ENCODE measurements at regions not wholly inside any gene's neighbourhood (a gene's known extent, or its start where the extent isn't known, plus 50 kb on each side); places are given as distances from the start of the nearest gene placed in this dataset.

DNA sequence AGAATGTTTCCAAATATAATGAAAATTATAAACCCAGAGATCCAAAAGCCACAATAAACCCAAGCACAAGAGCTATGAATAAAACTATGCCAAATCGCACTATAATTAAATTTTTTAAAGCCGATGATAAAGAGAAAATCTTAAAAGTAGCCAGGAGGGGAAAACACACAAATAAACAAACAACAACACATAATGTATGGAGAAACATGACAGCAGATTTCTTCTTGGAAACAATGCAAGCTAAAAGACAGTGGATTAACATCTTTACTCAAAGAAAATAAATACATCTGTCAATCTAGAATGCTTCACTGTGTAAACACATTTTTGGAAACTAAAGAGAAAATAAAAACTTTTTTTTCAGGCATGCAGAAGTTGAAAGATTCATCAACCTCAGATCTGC, 53.0 kb upstream of the SMOX start:
- DNase-seq (ENCODE audit: low spot score in 2 of 2): no peak
- FAIRE-seq: no peak

DNA sequence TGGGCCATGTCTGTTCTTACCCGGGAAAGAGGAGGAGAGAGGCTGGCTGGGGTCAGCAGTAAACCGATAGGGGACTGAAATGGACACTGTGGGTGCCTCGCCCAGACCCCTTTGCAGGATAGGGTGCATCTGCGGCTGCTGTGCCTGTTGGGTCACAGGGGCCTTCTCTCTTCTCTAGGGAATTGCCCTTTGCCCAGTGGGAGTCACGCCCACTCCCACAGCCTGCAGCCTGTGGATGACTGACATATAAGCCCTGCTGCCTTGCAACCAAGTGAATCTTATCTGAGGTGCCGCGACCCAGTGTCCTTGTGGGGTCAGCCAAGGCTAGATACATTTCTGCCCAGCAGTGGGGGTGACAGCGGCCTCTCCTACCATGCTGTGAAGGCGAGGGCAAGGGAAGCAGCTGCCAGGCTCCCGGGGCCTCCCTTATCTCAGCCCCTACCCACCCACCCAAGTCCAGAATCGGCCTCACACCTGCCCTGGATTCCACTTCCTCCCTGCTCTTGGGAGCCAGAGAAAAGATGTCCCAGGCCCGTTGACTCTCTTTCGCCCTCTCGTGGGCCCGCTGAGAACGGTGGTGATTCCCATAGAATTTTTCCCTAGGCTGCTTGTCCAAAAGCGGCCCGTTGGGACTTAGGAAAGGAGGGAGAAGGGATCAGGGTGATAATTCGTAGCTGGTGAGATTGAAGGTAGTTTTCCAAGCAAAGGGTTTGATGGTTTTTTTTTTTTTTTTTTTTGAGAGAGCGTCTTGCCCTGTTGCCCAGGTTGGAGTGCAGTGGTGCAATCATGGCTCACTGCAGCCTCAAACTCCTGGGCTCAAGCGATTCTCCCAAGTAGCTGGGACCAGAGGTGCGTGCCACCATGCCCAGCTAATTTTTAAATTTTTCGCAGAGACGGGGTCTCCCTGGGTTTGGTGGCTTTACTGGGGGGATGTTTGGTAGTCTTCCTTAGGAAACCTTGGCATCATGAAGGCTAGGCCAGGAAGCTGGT, 56.8 kb upstream of the SMOX start:
- FAIRE-seq: no peak
- DNase-seq (ENCODE audit: low spot score in 2 of 2): peak in 1 of 2 donors; percentile 53

DNA sequence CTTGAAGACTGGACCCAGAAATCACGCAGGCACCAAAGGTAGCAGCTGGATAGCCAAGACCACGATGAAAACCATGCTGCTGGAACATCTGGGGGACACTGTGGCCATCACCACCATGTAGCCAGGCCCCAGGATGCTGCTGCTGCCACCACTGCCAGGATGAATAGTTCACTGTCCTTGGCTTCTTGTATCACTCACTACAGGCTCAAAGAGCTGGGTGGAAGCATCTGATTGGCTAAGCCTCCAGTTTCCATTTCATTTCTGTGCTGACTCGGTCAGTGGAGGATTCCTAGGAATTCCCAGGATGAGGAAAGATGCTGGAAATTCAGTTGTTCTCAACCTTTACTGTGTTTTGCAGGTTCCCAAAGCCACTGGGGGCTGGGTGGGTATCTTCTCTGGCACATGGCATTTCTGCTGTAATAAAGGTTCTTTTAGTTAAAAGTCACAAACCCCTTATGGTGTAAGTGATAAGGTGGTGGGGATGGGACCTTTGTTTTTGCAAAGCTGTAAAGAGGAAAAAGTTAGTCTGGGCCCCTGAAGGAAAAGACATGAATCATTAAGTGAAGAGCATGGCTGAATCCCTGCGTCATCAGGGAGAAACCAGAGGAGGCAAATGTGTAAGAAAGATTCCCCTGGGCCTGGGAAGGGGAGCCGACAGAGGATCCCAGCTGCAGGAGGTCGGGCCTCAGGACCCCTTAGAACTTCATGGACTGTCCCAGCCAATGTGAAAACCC, 57.7 kb upstream of the SMOX start:
- DNase-seq (ENCODE audit: low spot score in 2 of 2) (no peak), FAIRE-seq (no peak)

DNA sequence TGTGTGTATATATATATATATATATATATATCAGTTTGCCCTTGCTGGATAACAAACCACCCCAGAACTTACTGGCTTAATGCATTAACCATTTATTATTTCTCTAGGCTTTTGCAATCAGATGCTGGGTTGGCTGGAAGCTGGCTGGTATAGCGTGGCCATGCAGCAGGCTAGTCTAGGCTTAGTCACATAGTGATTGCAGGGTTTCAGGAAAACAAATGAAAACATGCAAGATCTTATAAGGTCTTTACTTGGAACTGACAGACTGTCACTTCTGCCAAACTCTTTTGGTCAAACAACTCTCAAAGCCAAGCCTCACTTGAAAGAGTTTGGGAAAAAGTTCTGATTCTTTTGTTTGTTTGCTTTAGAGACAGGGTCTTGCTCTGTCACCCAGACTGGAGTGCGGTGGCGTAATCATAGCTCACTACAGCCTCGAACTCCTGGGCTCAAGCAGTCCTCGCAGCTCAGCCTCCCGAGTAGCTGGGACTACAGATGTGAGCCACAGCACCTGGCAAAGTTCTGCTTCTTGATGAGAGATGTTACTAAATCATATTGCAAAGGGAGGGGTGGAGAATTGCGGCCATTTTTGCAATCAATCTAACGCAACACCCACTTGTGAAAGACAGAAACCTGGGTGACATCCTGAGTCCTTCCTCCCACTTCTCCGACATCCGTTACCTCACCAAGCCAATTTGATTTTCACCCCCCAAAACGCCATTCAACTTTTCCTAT, 58.7 kb upstream of the SMOX start:
- FAIRE-seq: no peak
- no peak for DNase-seq (ENCODE audit: low spot score in 2 of 2)

DNA sequence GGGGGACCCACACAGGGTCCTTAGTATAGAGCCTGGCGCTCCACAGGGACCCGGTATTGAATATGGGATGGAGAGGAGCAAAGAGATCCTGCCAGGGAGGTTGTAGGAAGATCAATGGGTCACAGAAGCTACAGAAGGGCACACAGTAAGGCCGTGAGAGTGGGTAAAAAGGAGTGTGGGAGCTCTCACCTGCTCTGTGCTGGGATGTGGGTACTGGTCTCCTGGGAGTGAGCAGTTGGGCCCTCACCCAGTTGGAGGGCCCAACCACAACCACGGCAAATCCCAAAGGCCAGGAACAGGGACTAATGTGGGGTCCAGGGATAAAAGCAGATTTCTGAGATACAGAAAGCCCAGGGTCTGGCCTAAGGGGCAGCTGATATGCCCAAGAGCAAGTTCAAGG, 59.9 kb upstream of the SMOX start:
- FAIRE-seq (no peak), DNase-seq (ENCODE audit: low spot score in 2 of 2) (no peak)

DNA sequence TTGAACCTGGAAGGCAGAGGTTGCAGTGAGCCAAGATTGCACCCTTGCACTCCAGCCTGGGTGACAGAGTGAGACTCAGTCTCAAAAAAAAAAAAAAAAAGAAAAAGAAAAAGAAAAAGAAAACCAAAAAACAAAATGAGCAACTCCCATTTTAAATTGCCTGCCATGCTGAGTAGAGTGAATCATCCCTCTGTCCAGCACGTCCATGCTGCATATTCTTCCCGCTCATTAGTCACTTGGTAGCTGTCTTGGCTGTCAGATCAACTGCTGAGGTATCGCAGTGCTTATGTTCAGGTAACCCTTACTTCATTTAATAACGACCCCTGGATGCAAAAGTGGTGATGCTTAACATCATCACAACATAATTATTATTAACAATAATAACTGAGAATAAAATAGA, 60.7 kb upstream of the SMOX start:
- FAIRE-seq (no peak), DNase-seq (ENCODE audit: low spot score in 2 of 2) (no peak)

DNA sequence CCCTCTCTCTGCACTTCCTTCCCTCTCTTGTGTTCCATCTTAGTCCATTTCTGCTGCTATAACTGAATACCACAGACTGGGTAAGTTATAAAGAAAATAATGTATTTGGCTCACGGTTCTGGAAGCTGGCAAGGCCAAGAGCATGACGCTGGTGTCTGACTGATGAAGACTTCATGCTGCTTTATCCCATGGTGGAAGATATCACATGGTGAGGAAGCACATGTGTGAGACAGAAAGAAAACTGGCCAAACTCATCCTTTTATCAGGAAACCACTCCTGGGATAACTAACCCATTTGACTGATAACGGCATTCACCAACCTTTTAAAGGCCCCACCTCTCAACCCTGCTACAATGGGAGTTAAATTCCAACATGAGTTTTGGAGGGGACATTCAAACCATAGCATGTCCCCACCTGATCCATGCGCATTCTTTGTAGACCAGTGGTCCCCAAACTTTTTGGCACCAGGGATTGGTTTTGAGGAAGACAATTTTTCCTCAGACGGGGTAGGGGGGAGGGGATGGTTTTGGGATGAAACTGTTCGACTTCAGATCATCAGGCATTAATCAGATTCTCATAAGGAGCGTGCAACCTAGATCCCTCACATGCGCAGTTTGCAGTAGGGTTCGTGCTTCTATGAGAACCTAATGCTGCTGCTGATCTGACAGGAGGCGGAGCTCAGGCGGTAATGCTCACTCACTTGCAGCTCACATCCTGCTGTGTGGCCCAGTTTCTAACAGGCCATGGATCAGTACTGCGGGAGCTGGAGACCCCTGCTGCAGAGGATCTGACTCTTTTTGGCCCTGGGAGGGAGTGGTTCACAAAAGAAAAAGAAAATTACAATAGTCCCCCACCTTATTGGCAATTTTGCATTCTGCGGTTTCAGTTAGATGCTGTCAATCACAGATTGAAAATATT, 61.6 kb upstream of the SMOX start:
- no peak for DNase-seq (ENCODE audit: low spot score in 2 of 2)
- FAIRE-seq: no peak

DNA sequence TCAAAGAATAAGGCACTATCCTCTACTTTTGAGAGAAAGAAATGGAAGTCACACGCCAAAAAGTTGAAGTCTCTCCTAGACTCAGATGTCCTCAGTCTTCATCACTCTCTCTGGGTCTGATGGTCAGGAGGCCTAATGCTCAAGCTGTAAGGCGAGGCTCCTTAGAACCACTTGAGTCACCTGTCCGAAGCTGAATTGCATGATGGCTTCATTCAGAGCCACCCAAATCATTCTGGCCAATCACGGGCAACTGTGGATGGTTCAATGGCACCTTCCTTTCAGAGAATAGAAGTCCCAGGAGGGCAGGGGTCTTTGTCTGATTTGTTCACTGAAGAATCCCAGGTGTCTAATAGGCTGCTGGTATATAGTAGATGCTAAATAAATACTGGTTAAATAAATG, 63.9 kb upstream of the SMOX start:
- no peak for FAIRE-seq
- DNase-seq (ENCODE audit: low spot score in 2 of 2): no peak

DNA sequence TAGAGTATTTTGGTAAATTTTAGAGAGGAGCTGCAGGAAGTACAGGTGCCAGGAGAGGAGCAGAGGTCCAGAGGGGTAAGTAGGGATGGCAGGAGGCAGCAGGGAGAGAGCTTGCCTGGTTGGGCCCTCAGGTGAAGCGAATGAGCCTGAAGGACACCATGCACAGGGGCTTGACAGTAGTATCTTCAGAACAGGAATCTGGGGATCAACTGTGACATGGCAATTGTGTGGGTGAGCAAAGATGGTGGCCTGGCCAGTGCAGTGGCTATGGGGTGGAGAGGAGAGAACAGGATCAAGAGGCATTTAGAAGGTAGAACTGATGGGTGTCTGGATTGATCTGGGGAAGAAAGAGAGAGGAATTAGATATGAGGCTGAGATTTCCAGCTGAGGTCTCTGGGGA, 64.5 kb upstream of the SMOX start:
- no peak for FAIRE-seq
- no peak for DNase-seq (ENCODE audit: low spot score in 2 of 2)

DNA sequence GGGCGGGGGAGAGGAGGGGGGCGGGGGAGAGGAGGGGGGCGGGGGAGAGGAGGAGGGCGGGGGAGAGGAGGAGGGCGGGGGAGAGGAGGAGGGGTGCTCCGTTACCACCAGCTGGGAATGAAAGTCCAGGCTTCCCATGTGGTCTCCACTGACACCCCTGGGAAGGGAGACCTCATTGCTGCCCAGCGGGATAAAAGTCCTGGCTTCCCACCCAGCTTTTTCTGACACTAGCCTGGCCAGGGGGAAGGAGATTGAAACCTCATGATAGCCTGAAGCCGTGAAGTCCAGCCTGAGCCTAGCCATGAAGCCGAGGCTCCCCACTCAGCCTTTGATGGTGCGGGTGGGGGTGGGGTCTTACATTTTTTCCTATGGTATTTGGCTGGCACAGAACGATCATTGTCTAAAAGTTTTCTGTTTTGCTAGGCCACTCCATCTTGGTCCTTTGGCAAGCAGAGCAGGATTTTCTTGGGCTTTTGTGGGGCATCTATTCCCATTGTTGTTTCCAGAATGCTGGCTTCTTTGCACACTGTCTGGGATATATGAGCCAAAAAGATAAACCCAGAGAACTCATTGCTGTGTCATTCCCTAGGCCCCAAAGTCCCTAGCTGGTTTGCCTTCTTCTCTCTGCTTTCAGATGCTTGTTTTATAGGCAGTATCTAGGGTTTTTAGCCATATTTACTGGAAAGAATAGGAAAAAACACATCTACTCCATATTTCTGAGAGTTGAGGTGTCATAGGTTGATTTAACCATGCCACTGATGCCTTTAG, 65.3 kb upstream of the SMOX start:
- FAIRE-seq (no peak), DNase-seq (ENCODE audit: low spot score in 2 of 2) (no peak)

DNA sequence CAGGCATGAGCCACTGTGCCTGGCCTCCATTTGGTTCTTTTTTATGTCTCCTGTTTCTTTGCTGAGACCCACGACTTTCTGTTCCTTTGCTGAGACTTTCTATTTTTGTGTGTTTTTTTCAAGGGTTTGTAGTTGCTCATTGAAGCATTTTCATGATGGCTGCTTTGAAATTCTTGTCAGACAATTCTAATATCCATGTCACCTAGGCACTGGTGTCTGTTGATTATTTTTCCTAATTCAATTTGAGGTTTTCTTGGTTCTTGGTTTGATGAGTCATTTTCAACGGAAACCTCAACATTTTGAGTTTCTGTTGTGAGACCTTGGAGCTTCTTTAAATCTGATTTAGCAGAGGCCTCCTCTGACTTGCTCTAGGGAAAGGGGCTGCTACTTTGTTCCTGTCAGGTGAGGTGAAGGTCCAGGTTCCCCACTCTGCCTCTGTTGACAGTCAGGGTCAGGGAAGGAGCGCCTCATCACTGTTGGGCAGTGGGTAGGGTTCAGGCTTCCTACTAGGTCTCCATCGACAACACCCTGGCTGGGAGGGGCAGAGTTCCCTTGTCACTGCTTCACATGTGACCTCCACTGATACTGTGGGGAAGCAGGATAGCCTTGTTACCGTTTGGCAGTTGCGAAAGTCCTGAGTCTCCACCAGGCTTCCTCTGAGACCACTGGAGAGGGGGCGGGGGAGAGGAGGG, 66.1 kb upstream of the SMOX start:
- FAIRE-seq (no peak), DNase-seq (ENCODE audit: low spot score in 2 of 2) (no peak)

DNA sequence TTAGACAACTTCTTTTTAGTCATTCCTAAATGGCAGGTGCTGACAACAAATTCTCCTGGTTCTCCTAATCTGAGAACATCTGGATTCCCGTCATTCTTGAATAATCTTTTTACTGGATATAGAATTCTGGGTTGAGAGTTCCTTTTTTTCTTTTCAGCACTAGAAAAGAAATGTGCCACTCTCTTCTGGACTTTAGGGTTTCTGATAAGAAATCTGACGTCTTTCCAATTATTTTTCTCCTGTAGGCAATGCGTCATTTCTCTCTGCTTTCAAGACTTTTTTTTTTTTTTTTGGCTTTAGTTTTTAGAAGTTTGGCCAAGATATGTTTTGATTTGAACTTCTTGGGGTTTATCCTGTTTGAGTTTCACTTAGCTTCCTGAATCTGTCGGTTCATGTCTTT, 66.1 kb upstream of the RNF24 start:
- DNase-seq (ENCODE audit: low spot score in 2 of 2) (no peak), FAIRE-seq (no peak)

DNA sequence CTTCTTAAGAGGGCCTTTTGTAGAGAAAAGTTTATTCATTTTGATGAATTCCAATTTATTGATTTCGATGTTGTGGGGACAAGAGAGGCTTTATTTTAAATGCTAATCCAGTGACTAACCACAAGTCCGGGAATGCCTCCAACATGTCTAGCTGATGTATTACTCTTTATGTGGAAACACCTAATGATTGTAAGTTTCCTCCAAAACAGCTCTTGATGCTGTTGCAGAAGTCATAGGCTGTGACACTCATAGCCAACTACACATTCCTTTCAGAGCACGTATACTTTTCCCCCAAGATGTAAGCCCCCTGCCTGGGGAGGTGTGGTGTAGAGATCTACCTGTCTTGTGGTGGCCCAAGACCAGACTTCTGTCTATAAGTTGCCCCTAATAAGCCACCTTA, 61.3 kb upstream of the RNF24 start:
- no peak for DNase-seq (ENCODE audit: low spot score in 2 of 2)

DNA sequence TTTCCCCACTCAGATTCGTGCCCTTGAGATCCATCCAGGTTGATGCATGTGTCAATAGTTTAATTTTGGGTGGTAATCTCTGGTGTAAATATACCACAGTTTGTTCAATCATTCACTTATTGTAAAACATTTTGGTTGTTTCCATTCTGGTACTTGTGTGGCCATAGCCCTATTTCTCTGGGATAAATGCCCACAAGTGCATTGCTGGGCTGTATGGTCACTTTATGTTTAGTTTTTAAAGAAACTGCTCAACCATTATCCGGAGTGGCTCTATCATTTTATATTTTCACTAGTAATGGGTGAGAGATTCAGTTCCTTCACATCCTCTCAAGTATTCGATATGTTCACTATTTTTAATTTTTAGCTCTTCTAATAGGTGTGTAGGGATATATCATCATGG, 60.7 kb upstream of the RNF24 start:
- FAIRE-seq: no peak
- no peak for DNase-seq (ENCODE audit: low spot score in 2 of 2)

More for the DNA sequence above, 61.3 kb upstream of the RNF24 start:
- FAIRE-seq: no peak

DNA sequence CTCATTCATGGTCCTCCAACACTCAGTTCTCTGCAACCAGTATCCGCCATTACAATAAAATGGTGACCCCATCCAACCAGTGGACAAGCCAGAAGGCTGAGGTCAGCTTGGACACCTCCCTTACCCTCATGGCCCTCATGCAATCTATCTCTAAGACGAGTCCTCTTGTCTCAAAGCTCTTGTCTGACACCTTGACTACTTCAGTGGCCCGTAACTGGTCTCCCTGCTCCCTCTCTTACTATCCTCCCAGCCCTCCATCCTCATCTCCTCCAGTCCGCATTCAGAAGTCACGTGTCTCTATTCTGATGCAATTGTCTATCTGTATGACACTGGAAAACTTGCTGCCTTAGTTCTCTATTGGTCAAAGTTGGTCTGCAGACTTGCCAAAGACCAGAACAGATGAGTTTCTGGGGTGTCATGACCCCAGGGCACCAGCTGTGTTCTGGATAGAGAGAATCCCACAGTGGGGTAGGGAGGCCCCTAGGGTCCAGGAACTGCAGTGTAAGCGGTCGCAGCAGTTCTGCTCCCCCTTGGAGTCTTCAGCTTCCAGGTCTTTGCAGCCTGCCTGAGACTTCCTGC, 59.6 kb upstream of the RNF24 start:
- FAIRE-seq (no peak), DNase-seq (ENCODE audit: low spot score in 2 of 2) (no peak)

DNA sequence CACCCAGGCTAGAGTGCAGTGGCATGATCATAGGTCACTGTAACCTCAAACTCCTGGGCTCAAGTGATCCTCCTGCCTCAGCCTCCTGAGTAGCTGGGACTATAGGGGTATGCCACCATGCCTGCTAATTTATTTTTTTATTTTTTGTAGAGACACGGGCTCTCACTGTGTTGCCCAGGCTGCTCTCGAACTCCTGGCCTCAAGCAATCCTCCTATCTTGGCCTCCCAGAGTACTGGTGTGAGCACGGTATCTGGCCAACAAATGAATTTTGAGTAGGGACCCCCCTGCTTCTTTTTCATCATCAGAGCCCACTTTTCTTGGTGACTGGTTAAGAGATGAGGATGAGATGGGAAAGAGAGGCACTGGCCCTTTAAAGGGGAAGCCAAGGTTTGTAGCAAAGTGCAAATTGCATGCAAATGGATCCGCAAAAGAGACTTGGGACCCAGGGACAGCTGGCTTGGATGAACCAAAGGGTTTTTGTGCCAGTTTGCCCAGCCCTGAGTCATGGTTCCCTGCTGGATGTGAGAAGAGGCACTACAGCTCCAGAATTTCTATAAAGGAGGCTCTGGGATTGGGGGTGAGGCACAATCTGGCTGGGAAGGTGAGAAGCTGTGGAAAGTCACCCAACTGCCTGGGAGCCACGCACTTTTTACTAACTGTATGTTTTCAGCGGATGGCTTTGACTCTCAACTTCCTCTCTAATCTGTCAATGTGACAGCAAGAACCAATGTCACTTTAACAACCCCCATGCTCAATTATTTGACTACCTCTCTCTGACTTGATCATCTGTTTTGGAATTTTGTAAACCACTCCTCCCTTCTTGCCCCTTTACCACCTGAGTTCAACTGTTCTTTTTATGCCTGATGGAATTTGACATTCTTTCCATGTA, 58.7 kb upstream of the RNF24 start:
- no peak for FAIRE-seq
- no peak for DNase-seq (ENCODE audit: low spot score in 2 of 2)

DNA sequence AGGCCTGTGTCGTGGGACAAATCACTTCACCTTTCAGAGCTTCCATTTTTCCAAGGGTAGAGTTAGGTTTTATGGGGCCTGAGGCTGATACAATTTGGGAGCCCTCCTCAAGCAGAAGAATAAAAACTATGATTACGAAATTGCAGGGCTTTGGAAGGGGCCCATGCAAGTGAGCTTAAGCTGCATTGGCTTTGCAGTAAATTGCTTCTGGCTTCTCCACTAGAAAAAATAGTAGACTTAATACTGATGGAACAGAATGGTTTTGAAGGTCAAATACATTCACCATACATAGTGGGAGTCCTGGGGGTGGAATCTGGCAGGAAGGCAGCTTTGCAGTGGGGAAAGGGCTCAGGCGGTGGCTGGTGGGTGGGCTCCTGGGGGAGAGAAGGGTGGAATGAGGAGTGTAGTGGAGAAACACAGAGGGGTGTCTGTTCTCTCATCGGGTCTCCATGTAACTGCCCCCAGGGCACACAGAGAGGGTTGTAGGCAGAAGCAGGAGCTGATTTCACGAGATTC, 55.9 kb upstream of the RNF24 start:
- FAIRE-seq: no peak
- no peak for DNase-seq (ENCODE audit: low spot score in 2 of 2)
